DOHH2 (cell line): ENCODE measurements at regions not wholly inside any gene's neighbourhood (a gene's known extent, or its start where the extent isn't known, plus 50 kb on each side); places are given as distances from the start of the nearest gene placed in this dataset.

ENCODE experiments used
- H3F3A ChIP-seq: fragments of 200-600 bp; sonication (generic), shearing (Covaris generic); 2 replicates; pipeline ENCODE4 v1.6.0; 2016; ENCODE audit warnings: antibody characterized with exemption, mild to moderate bottlenecking; ENCODE audit not compliant: control insufficient read depth, insufficient read depth
- H3K27ac ChIP-seq: fragments of 200-600 bp; sonication (generic); 2 replicates; pipeline ENCODE4 v1.5.1; 2014; ENCODE audit warnings: low read depth, mild to moderate bottlenecking, low read length, moderate library complexity
- H3K27me3 ChIP-seq: fragments of 200-600 bp; sonication (generic); 2 replicates; pipeline ENCODE4 v1.6.1; 2014; ENCODE audit warnings: mild to moderate bottlenecking, low read length, mixed read lengths; ENCODE audit not compliant: control insufficient read depth
- H3K36me3 ChIP-seq: fragments of 200-600 bp; sonication (generic); 2 replicates; pipeline ENCODE4 v1.6.1; 2014; ENCODE audit warnings: mild to moderate bottlenecking, low read length, moderate library complexity, mixed read lengths; ENCODE audit not compliant: control insufficient read depth
- H3K4me1 ChIP-seq: fragments of 200-600 bp; sonication (generic); 2 replicates; pipeline ENCODE4 v1.6.1; 2014; ENCODE audit warnings: mild to moderate bottlenecking, low read length, mixed read lengths; ENCODE audit not compliant: control insufficient read depth
- H3K4me2 ChIP-seq: fragments of 200-600 bp; sonication (generic); 2 replicates; pipeline ENCODE4 v1.6.0; 2014; ENCODE audit warnings: mild to moderate bottlenecking, low read length, moderate library complexity
- H3K4me3 ChIP-seq: fragments of 200-600 bp; sonication (generic); 2 replicates; pipeline ENCODE4 v1.5.1; 2014; ENCODE audit warnings: mild to moderate bottlenecking, low read length, mixed read lengths
- H3K79me2 ChIP-seq: fragments of 200-600 bp; sonication (generic); 2 replicates; pipeline ENCODE4 v1.6.1; 2014; ENCODE audit warnings: mild to moderate bottlenecking, low read length, mixed read lengths; ENCODE audit not compliant: control insufficient read depth
- H3K9me2 ChIP-seq: fragments of 200-600 bp; sonication (generic); replicated peaks from 2 replicates; pipeline ENCODE4 v1.6.1; 2014; ENCODE audit warnings: mild to moderate bottlenecking, low read length, mixed read lengths; ENCODE audit not compliant: control insufficient read depth
- H3K9me3 ChIP-seq: fragments of 200-600 bp; sonication (generic); 2 replicates; pipeline ENCODE4 v1.6.1; 2014; ENCODE audit warnings: antibody characterized with exemption, low read length, mixed read lengths; ENCODE audit not compliant: control insufficient read depth, insufficient read depth
- H4K20me1 ChIP-seq: fragments of 200-600 bp; sonication (generic); 2 replicates; pipeline ENCODE4 v1.6.0; 2014; ENCODE audit warnings: low read depth, mild to moderate bottlenecking, antibody characterized with exemption, low read length, moderate library complexity; ENCODE audit not compliant: control insufficient read depth, insufficient read depth
- EZH2phosphoT487 ChIP-seq: fragments of 200-600 bp; sonication (generic); IDR thresholded peaks from 2 replicates; pipeline ENCODE4 v1.6.1; 2017; ENCODE audit warnings: borderline replicate concordance, mild to moderate bottlenecking, antibody characterized with exemption, low read length, moderate library complexity, mixed read lengths
- TF ChIP-seq, protein P1 (sequence below): fragments of 200-600 bp; sonication (generic); IDR thresholded peaks from one replicate; pipeline ENCODE4 v1.5.1; 2014; ENCODE audit warnings: antibody characterized with exemption, mild to moderate bottlenecking, low read depth, low read length; ENCODE audit not compliant: poor library complexity, severe bottlenecking

DNA sequence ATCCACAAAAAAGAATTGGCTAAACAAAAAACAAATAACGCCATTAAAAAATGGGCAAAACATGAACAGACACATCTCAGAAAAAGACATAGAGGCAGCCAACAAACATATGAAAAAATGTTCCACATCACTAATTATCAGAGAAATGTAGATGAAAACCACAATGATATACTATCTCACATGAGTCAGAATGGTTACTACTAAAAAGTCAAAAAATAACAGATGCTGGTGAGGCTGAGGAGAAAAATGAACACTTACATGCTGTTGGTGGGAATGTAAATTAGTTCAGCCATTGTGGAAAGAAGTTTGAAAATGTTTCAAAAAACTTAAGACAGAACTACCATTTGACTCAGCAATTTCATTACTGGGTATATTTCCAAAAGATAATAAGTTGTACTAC is 430.1 kb upstream of the JAG1 start:
- no peak overlapping the region for H3K4me2 ChIP-seq
- TF ChIP-seq EZH2phosphoT487, result no peak
- TF ChIP-seq, protein P1, sequence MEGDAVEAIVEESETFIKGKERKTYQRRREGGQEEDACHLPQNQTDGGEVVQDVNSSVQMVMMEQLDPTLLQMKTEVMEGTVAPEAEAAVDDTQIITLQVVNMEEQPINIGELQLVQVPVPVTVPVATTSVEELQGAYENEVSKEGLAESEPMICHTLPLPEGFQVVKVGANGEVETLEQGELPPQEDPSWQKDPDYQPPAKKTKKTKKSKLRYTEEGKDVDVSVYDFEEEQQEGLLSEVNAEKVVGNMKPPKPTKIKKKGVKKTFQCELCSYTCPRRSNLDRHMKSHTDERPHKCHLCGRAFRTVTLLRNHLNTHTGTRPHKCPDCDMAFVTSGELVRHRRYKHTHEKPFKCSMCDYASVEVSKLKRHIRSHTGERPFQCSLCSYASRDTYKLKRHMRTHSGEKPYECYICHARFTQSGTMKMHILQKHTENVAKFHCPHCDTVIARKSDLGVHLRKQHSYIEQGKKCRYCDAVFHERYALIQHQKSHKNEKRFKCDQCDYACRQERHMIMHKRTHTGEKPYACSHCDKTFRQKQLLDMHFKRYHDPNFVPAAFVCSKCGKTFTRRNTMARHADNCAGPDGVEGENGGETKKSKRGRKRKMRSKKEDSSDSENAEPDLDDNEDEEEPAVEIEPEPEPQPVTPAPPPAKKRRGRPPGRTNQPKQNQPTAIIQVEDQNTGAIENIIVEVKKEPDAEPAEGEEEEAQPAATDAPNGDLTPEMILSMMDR, result no peak
- no peaks in the 10 kb centered on the region for H3K9me3 ChIP-seq
- no peaks in the 10 kb centered on the region for H3K36me3 ChIP-seq
- no peaks in the 10 kb centered on the region for H3K27me3 ChIP-seq
- no peaks in the 10 kb centered on the region for H3K4me1 ChIP-seq
- no peaks in the 10 kb centered on the region for H3F3A ChIP-seq
- H4K20me1 ChIP-seq, result no peaks in the 10 kb centered on the region
- no peak overlapping the region for H3K4me3 ChIP-seq
- no peaks in the 10 kb centered on the region for H3K79me2 ChIP-seq
- no peaks in the 10 kb centered on the region for H3K9me2 ChIP-seq
- H3K27ac ChIP-seq, result no peak overlapping the region

GRCh38 chr20:11108102-11108810 is 434.5 kb upstream of the JAG1 start:
- Histone ChIP-seq H3K9me3 (no peaks in the 10 kb centered on the region), H3K27ac (no peak overlapping the region), H3K36me3 (no peaks in the 10 kb centered on the region), H3K9me2 (no peaks in the 10 kb centered on the region), H3K4me1 (no peaks in the 10 kb centered on the region), H4K20me1 (no peaks in the 10 kb centered on the region), H3K4me2 (no peak overlapping the region), H3F3A (no peaks in the 10 kb centered on the region), H3K4me3 (no peak overlapping the region), H3K27me3 (no peaks in the 10 kb centered on the region), H3K79me2 (no peaks in the 10 kb centered on the region)
- TF ChIP-seq, protein P1, result no peak
- TF ChIP-seq EZH2phosphoT487, result no peak

DNA sequence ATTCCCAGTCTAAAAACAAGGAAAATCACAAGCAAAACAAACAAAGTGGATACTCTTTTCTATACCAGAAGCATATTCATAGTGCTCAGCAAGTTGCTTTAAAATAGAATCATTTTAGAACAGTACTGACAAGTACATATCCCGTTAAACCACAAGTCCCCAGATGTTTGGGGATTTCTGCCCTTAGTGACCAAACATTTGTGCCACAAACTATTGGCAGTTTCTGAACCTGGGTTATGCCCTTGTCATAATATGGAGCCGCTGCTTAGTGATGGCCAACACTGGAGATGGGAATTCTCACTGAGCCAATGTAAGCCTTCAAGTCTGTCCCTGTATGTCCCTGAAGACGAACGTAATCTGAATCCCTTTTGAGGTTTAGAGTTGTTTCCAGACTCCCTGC is 436.7 kb upstream of the JAG1 start:
- no peaks in the 10 kb centered on the region for H3F3A ChIP-seq
- no peaks in the 10 kb centered on the region for H3K4me1 ChIP-seq
- no peak for TF ChIP-seq EZH2phosphoT487
- TF ChIP-seq, protein P1, result no peak
- no peak overlapping the region for H3K27ac ChIP-seq
- H3K79me2 ChIP-seq, result no peaks in the 10 kb centered on the region
- no peak overlapping the region for H3K4me2 ChIP-seq
- H3K9me3 ChIP-seq, result no peaks in the 10 kb centered on the region
- H4K20me1 ChIP-seq, result no peaks in the 10 kb centered on the region
- H3K36me3 ChIP-seq, result no peaks in the 10 kb centered on the region
- no peak overlapping the region for H3K4me3 ChIP-seq
- H3K9me2 ChIP-seq, result no peaks in the 10 kb centered on the region
- no peaks in the 10 kb centered on the region for H3K27me3 ChIP-seq
